ENCODE measurements at regions not wholly inside any gene's neighbourhood (a gene's known extent, or its start where the extent isn't known, plus 50 kb on each side); places are given as distances from the start of the nearest gene placed in this dataset.
"Not testable (repeated sequence)": the region's sequence is repeated elsewhere in the genome, so short reads cannot be mapped to it uniquely, and the experiment has no call there.

DNA sequence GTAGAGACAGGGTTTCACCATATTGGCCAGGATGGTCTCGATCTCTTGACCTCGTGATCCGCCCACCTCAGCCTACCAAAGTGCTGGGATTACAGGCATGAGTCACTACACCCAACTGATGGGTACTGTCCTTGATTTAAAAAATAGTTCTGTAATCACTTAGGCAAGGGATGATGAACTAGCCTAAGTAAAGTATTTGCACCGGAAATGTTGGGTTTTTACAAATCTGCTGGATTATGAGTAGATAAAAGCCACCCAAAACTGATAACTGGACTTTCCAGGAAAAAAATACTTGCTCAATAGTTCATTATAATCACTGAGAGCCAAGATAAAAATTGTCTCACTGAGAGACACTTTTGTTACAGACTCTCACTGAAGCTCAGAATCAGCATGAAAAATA, 218.0 kb downstream of the WNT5A start:
- no peak for DNase-seq (ENCODE audit: low read depth)
- TF ChIP-seq, protein P1, sequence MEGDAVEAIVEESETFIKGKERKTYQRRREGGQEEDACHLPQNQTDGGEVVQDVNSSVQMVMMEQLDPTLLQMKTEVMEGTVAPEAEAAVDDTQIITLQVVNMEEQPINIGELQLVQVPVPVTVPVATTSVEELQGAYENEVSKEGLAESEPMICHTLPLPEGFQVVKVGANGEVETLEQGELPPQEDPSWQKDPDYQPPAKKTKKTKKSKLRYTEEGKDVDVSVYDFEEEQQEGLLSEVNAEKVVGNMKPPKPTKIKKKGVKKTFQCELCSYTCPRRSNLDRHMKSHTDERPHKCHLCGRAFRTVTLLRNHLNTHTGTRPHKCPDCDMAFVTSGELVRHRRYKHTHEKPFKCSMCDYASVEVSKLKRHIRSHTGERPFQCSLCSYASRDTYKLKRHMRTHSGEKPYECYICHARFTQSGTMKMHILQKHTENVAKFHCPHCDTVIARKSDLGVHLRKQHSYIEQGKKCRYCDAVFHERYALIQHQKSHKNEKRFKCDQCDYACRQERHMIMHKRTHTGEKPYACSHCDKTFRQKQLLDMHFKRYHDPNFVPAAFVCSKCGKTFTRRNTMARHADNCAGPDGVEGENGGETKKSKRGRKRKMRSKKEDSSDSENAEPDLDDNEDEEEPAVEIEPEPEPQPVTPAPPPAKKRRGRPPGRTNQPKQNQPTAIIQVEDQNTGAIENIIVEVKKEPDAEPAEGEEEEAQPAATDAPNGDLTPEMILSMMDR (IDR thresholded peaks at IDR 0.05; ENCODE audit: low read depth, low read length, missing control alignments): no peak
- in situ Hi-C loops (cut with HindIII; ENCODE audit: low sequenced_read_pairs): no loop called here
- no peak overlapping the region for H3K4me3 ChIP-seq (ENCODE audit: low read depth, low read length)

DNA sequence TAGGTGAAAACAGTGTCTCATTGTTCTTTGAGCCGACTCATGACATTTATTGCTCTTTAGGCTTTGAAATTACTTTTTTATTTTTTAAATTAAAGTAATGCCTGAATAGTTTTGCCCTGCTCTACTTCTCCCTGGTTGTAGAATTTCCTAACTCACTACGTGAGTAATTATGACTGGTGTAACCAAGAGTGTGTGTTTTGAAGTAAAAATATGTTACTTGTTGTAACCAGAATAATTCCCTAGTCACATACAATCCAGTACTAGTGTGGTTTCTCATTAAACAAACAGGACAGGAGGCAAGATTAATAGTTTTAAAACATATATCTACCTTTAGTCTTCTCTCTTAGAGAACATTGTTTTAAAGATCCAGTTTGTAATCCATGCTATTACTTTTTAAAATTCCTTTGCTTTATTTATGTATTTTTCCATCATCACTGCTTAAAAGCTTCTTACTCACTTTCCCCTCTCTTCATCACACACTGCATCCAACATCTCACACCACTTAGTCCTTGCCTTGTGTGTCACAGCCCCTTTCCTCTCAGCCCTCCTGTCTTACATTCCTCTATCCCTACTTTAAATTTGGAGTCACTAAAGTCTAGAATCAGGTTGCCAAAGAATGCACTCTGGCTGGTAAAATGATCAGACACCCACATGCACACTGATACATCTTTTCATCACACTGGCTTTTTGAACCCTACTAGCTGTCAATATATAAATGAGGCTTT, 219.7 kb downstream of the WNT5A start:
- TF ChIP-seq, protein P1 (IDR thresholded peaks at IDR 0.05; ENCODE audit: low read depth, low read length, missing control alignments): no peak
- H3K4me3 ChIP-seq (ENCODE audit: low read depth, low read length): no peak overlapping the region
- no peak for DNase-seq (ENCODE audit: low read depth)
- in situ Hi-C loops (cut with HindIII; ENCODE audit: low sequenced_read_pairs): no loop called here

DNA sequence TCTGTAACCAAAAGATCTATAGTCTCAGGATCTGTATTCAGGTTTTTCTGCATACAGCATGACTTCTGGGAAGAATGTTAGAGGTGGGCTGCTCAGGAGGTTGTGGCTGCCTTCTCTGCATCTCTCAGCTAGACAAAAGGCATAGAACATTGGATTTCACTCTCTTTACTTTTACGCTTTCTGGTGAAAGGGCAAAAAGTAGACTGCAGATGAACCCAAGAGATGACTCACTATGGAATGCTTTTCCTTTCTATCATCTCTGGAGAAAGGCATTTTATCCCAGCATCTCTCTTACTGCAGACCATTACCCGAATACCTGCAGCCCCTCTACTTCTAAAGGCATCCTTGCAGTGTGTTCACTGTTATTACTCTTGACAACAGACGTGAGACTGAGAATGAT, 222.2 kb downstream of the WNT5A start:
- no peak overlapping the region for H3K4me3 ChIP-seq (ENCODE audit: low read depth, low read length)
- in situ Hi-C loops (cut with HindIII; ENCODE audit: low sequenced_read_pairs): no loop called here
- TF ChIP-seq, protein P1 (IDR thresholded peaks at IDR 0.05; ENCODE audit: low read depth, low read length, missing control alignments): no peak
- no peak for DNase-seq (ENCODE audit: low read depth)

DNA sequence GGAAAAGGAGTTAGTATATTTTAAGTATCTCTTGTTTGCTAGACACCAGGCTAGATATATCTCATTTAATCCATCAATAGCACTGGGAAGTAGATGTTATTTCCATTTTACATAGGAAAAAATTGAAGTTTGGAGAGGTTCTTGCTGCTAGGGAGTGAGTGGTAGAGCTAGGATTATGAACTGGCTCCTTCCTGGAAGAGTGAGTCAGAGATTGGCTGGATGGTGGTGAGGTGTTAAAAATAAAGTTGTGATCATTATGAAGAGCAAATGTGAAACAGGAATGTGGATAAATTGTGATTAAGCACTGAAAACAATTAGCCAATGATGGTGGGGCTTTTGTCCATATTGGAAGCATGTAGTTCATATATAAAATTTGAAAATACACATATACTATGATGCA, 234.2 kb downstream of the WNT5A start:
- TF ChIP-seq, protein P1 (IDR thresholded peaks at IDR 0.05; ENCODE audit: low read depth, low read length, missing control alignments): no peak
- DNase-seq (ENCODE audit: low read depth): no peak
- in situ Hi-C loops (cut with HindIII; ENCODE audit: low sequenced_read_pairs): no loop called here
- H3K4me3 ChIP-seq (ENCODE audit: low read depth, low read length): no peak overlapping the region

DNA sequence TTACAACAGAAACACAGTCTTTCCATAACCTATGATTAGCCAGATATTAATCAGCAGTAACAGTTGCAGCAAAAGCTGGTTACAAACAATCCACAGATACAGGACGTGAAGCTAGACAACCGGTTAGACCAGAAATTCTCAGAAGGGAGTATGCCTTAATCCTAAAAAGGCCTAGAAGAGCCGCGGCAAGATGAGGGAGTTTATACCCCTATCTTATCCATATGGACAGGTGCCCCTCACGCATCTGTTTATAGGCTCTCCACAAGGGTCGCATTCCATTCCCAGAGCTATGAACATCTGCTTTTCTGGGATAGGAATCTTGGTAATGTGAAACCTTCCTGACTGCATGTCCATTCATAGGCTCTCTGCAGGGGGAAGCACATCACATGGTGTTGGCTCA, 237.9 kb downstream of the WNT5A start:
- DNase-seq (ENCODE audit: low read depth); in situ Hi-C loops (cut with HindIII; ENCODE audit: low sequenced_read_pairs); H3K4me3 ChIP-seq (ENCODE audit: low read depth, low read length): not testable (repeated sequence)

DNA sequence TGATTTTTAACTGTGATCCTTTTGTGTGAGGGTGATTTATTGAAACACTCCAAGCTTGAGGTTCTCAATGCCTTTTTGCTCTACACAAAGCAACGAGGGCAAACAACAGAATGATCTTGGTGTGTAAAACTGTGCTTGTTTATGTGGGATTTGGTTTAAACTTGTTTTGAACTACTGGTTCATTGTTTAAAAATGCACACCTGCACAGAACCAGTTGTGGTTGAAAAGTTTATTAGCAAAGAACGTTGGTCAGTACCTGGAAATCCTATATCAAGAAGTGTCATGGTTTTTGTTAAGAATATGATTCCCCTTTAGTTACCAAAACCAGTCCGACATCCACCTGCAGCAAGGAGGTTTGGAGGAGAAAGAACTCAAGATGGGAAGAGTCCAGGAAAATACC, 239.4 kb downstream of the WNT5A start:
- no peak for DNase-seq (ENCODE audit: low read depth)
- no peak overlapping the region for H3K4me3 ChIP-seq (ENCODE audit: low read depth, low read length)
- in situ Hi-C loops (cut with HindIII; ENCODE audit: low sequenced_read_pairs): no loop called here
- TF ChIP-seq, protein P1 (IDR thresholded peaks at IDR 0.05; ENCODE audit: low read depth, low read length, missing control alignments): no peak

DNA sequence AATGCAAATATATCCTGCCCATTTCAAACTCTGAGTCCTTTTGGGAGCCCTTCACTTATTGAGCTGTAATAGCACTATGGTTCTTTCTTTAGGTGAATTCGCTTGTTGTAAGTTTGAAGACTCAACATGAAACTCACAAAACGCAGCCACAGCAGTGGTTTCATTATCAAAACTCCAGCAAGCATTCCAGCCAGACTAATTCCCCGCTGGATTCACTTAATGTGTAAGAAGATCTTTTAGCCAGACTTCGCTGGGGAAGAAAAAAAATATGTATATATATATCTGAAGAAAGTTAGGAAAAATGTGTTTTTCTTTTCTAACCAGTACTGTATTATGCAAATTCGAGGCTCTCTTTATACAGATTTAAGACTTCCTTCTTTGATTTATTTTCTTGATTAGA, 241.1 kb downstream of the WNT5A start:
- no peak overlapping the region for H3K4me3 ChIP-seq (ENCODE audit: low read depth, low read length)
- TF ChIP-seq, protein P1 (IDR thresholded peaks at IDR 0.05; ENCODE audit: low read depth, low read length, missing control alignments): no peak
- no peak for DNase-seq (ENCODE audit: low read depth)
- in situ Hi-C loops (cut with HindIII; ENCODE audit: low sequenced_read_pairs): no loop called here
